ENCODE measurements at regions not wholly inside any gene's neighbourhood (a gene's known extent, or its start where the extent isn't known, plus 50 kb on each side); places are given as distances from the start of the nearest gene placed in this dataset.

DNA sequence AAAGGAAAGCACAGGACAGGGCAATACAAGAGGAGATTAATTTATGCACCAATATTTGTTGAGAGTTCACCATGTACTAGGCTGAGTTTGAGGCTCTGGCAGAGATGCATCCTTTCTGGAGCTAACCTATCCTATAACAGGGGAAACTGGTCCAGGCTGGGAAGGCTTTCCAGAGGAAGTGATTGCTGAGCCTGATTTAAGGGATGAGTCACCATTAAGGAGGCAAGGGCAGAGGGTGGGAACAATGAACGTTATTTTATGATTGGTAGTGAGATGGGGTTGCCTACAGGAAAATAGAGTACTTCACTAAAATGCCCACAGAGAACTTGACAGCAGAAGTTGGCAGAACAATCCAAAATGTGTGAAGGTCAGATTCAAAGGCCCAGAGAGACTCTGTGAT, 141.4 kb downstream of the PLPP3 start:
- TF ChIP-seq, protein P1, sequence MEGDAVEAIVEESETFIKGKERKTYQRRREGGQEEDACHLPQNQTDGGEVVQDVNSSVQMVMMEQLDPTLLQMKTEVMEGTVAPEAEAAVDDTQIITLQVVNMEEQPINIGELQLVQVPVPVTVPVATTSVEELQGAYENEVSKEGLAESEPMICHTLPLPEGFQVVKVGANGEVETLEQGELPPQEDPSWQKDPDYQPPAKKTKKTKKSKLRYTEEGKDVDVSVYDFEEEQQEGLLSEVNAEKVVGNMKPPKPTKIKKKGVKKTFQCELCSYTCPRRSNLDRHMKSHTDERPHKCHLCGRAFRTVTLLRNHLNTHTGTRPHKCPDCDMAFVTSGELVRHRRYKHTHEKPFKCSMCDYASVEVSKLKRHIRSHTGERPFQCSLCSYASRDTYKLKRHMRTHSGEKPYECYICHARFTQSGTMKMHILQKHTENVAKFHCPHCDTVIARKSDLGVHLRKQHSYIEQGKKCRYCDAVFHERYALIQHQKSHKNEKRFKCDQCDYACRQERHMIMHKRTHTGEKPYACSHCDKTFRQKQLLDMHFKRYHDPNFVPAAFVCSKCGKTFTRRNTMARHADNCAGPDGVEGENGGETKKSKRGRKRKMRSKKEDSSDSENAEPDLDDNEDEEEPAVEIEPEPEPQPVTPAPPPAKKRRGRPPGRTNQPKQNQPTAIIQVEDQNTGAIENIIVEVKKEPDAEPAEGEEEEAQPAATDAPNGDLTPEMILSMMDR (IDR thresholded peaks at IDR 0.05) = no peak
- no peak for TF ChIP-seq POLR2A (IDR thresholded peaks at IDR 0.05)
